Keratinocyte (primary cell): ENCODE measurements at regions not wholly inside any gene's neighbourhood (a gene's known extent, or its start where the extent isn't known, plus 50 kb on each side); places are given as distances from the start of the nearest gene placed in this dataset.

ENCODE experiments used
- DNase-seq: peaks from one replicate; pipeline ENCODE4 v3.0.0-alpha.2; 2011; ENCODE audit warnings: low read depth, missing footprints, low spot score
- FAIRE-seq: peaks from 2 replicates; lab custom pipeline; 2011; peaks lifted over from hg19 to GRCh38; lab: Jason Lieb, UNC
- H2AFZ ChIP-seq: 2 replicates; pipeline ENCODE4 v1.6.0; 2012; ENCODE audit warnings: low read length, control low read depth, inconsistent platforms; ENCODE audit not compliant: control insufficient read depth
- H3K27ac ChIP-seq: 2 replicates; pipeline ENCODE4 v1.5.1; 2011; ENCODE audit warnings: low read length; ENCODE audit not compliant: control insufficient read depth, insufficient read depth
- H3K27me3 ChIP-seq: 3 replicates; pipeline ENCODE4 v1.6.0; 2011; ENCODE audit warnings: low read length; ENCODE audit not compliant: control insufficient read depth, insufficient read depth; ENCODE audit errors: extremely low read depth
- H3K36me3 ChIP-seq, 2 experiments: 2 replicates in 1 of 2; 3 replicates in 1 of 2; pipeline ENCODE4 v1.5.1; 2011; ENCODE audit warnings: low read length in 2 of 2, mild to moderate bottlenecking in 1 of 2; ENCODE audit not compliant: control insufficient read depth in 2 of 2, insufficient read depth in 2 of 2; ENCODE audit errors: extremely low read depth in 1 of 2
- H3K4me1 ChIP-seq: 3 replicates; pipeline ENCODE4 v1.5.1; 2011; ENCODE audit warnings: low read length; ENCODE audit not compliant: control insufficient read depth, insufficient read depth; ENCODE audit errors: extremely low read depth
- H3K4me2 ChIP-seq: 3 replicates; pipeline ENCODE4 v1.6.0; 2011; ENCODE audit warnings: low read depth, low read length; ENCODE audit not compliant: control insufficient read depth, insufficient read depth; ENCODE audit errors: extremely low read depth
- H3K4me3 ChIP-seq, 3 experiments: fragments of 200-600 bp in 1 of 3; sonication (generic) in 1 of 3; 2 replicates in 2 of 3; 3 replicates in 1 of 3; pipeline ENCODE4 v1.5.1; 2011 to 2016; ENCODE audit warnings: low read length in 3 of 3, mild to moderate bottlenecking in 3 of 3, control low read depth in 2 of 3, inconsistent platforms in 1 of 3, low read depth in 1 of 3, mixed read lengths in 1 of 3, mixed run types in 1 of 3, moderate library complexity in 1 of 3; ENCODE audit not compliant: control insufficient read depth in 2 of 3, insufficient read depth in 2 of 3; ENCODE audit errors: extremely low read depth in 1 of 3
- H3K79me2 ChIP-seq: 2 replicates; pipeline ENCODE4 v1.6.0; 2012; ENCODE audit warnings: low read length; ENCODE audit not compliant: control insufficient read depth, insufficient read depth
- H3K9ac ChIP-seq: 3 replicates; pipeline ENCODE4 v1.6.0; 2011; ENCODE audit warnings: low read length; ENCODE audit not compliant: control insufficient read depth, insufficient read depth; ENCODE audit errors: extremely low read depth
- H3K9me1 ChIP-seq: 3 replicates; pipeline ENCODE4 v1.6.0; 2011; ENCODE audit warnings: low read length; ENCODE audit not compliant: control insufficient read depth, insufficient read depth; ENCODE audit errors: extremely low read depth
- H3K9me3 ChIP-seq: 2 replicates; pipeline ENCODE4 v1.5.1; 2012; ENCODE audit warnings: low read depth, low read length; ENCODE audit not compliant: control insufficient read depth
- H4K20me1 ChIP-seq: 3 replicates; pipeline ENCODE4 v1.6.0; 2011; ENCODE audit warnings: low read length; ENCODE audit not compliant: control insufficient read depth, insufficient read depth; ENCODE audit errors: extremely low read depth
- EZH2 ChIP-seq: IDR thresholded peaks from one replicate; pipeline ENCODE4 v1.6.1; 2012; ENCODE audit warnings: inconsistent platforms, mild to moderate bottlenecking, low read length, moderate library complexity
- dilution Hi-C: fragments of 300-500 bp; cut with MboI; formaldehyde crosslinking; loops from one replicate; pipeline ENCODE4 v1.7.0; 2020; ENCODE audit warnings: low sequenced_read_pairs; ENCODE audit not compliant: extremely low pct_ligation_motif_present
- TF ChIP-seq, protein P1 (sequence below), 3 experiments: IDR thresholded peaks in 1 of 3; conservative IDR thresholded peaks in 1 of 3; optimal IDR thresholded peaks in 1 of 3; 2 replicates in 2 of 3; 3 replicates in 1 of 3; pipeline versions ENCODE3 to v1.5.1; 2011; ENCODE audit warnings: low read length in 3 of 3, mild to moderate bottlenecking in 3 of 3, moderate library complexity in 2 of 3, control low read depth in 1 of 3, inconsistent platforms in 1 of 3; ENCODE audit not compliant: insufficient read depth in 2 of 3; ENCODE audit errors: extremely low read depth in 1 of 3

- H3K4me3 ChIP-seq, result no peak overlapping the region
- TF ChIP-seq, protein P1, sequence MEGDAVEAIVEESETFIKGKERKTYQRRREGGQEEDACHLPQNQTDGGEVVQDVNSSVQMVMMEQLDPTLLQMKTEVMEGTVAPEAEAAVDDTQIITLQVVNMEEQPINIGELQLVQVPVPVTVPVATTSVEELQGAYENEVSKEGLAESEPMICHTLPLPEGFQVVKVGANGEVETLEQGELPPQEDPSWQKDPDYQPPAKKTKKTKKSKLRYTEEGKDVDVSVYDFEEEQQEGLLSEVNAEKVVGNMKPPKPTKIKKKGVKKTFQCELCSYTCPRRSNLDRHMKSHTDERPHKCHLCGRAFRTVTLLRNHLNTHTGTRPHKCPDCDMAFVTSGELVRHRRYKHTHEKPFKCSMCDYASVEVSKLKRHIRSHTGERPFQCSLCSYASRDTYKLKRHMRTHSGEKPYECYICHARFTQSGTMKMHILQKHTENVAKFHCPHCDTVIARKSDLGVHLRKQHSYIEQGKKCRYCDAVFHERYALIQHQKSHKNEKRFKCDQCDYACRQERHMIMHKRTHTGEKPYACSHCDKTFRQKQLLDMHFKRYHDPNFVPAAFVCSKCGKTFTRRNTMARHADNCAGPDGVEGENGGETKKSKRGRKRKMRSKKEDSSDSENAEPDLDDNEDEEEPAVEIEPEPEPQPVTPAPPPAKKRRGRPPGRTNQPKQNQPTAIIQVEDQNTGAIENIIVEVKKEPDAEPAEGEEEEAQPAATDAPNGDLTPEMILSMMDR (optimal IDR thresholded peaks at IDR 0.05 in 1 of 3, IDR thresholded peaks at IDR 0.05 in 1 of 3, conservative IDR thresholded peaks at IDR 0.05 in 1 of 3; ENCODE audit: extremely low read depth in 1 of 3, insufficient read depth in 2 of 3, low read length in 3 of 3), result no peak
- no peak for TF ChIP-seq EZH2
- H3K4me1 ChIP-seq, result peaks cover 19% of the 10 kb centered on the region
- H3K36me3 ChIP-seq, result no peaks in the 10 kb centered on the region
- H2AFZ ChIP-seq, result no peak overlapping the region
- no peaks in the 10 kb centered on the region for H3K27me3 ChIP-seq
- FAIRE-seq, result no peak
- no peak for DNase-seq
- no peaks in the 10 kb centered on the region for H3K9me1 ChIP-seq
- H3K9me3 ChIP-seq, result no peaks in the 10 kb centered on the region
- H3K4me2 ChIP-seq, result no peak overlapping the region
- H4K20me1 ChIP-seq, result no peaks in the 10 kb centered on the region
- H3K79me2 ChIP-seq, result no peaks in the 10 kb centered on the region
- dilution Hi-C loops, result no loop called here
- no peak overlapping the region for H3K9ac ChIP-seq
- H3K27ac ChIP-seq, result peak overlapping the region; percentile 10
These were observed 219.4 kb downstream of the NFKBIZ start for GRCh38 chr3:102068736-102069135.

GRCh38 chr3:102069211-102069662 is 219.9 kb downstream of the NFKBIZ start:
- Histone ChIP-seq H4K20me1 (no peaks in the 10 kb centered on the region), H3K9me3 (no peaks in the 10 kb centered on the region), H3K27me3 (no peaks in the 10 kb centered on the region), H3K9me1 (no peaks in the 10 kb centered on the region), H3K4me1 (peaks cover 19% of the 10 kb centered on the region), H3K9ac (no peak overlapping the region), H2AFZ (peak overlapping the region; percentile 2), H3K4me3 (no peak overlapping the region), H3K36me3 (no peaks in the 10 kb centered on the region), H3K4me2 (no peak overlapping the region), H3K79me2 (no peaks in the 10 kb centered on the region), H3K27ac (peak overlapping the region; percentile 10)
- dilution Hi-C loops, result no loop called here
- FAIRE-seq (peak; percentile 84), DNase-seq (no peak)
- TF ChIP-seq EZH2, result no peak
- TF ChIP-seq, protein P1 (optimal IDR thresholded peaks at IDR 0.05 in 1 of 3, IDR thresholded peaks at IDR 0.05 in 1 of 3, conservative IDR thresholded peaks at IDR 0.05 in 1 of 3; ENCODE audit: extremely low read depth in 1 of 3, insufficient read depth in 2 of 3, low read length in 3 of 3), result no peak
